Common myeloid progenitor, CD34-positive (primary cell): ENCODE measurements at regions not wholly inside any gene's neighbourhood (a gene's known extent, or its start where the extent isn't known, plus 50 kb on each side); places are given as distances from the start of the nearest gene placed in this dataset.

Source experiments
- CTCF ChIA-PET: fragments of 350-600 bp; sonication (Branson Sonifier 250); formaldehyde crosslinking; loops from one replicate; lab custom pipeline; 2021; ENCODE audit warnings: antibody characterized with exemption; lab: Charles Lee
- POLR2A ChIA-PET: fragments of 350-600 bp; sonication (Branson Sonifier 250); formaldehyde crosslinking; loops from one replicate; lab custom pipeline; 2021; ENCODE audit warnings: antibody characterized with exemption; lab: Charles Lee
- DNase-seq, 3 donors: peaks; one replicate each; pipeline versions ENCODE4 v3.0.0 to v3.0.0-alpha.2; 2013
- H3K27ac ChIP-seq, 2 experiments: 1 replicate in 1 of 2; 2 replicates in 1 of 2; pipeline ENCODE4 v1.7.0; 2013; ENCODE audit warnings: inconsistent platforms in 2 of 2, low read length in 2 of 2, mild to moderate bottlenecking in 2 of 2, low read depth in 1 of 2, moderate library complexity in 1 of 2; ENCODE audit not compliant: severe bottlenecking in 2 of 2, insufficient read depth in 1 of 2, poor library complexity in 1 of 2
- H3K27me3 ChIP-seq, 5 experiments: replicated peaks in 2 of 5; 1 replicate in 3 of 5; 2 replicates in 2 of 5; pipeline versions ENCODE4 v1.6.1 to v1.7.0; 2013; ENCODE audit warnings: low read length in 4 of 5, mild to moderate bottlenecking in 2 of 5, moderate library complexity in 2 of 5, inconsistent platforms in 1 of 5; ENCODE audit not compliant: insufficient read depth in 5 of 5, control insufficient read depth in 4 of 5
- H3K36me3 ChIP-seq, 4 experiments: 1 replicate in 2 of 4; 2 replicates in 2 of 4; pipeline versions ENCODE4 v1.6.1 to v1.7.0; 2013; ENCODE audit warnings: low read length in 3 of 4, control low read depth in 1 of 4, mild to moderate bottlenecking in 1 of 4; ENCODE audit not compliant: control insufficient read depth in 4 of 4, insufficient read depth in 4 of 4
- H3K4me1 ChIP-seq, 4 experiments: 1 replicate in 3 of 4; 2 replicates in 1 of 4; pipeline versions ENCODE4 v1.6.1 to v1.7.1; 2013; ENCODE audit warnings: low read length in 3 of 4, mild to moderate bottlenecking in 3 of 4, control low read depth in 1 of 4, inconsistent platforms in 1 of 4, moderate library complexity in 1 of 4; ENCODE audit not compliant: control insufficient read depth in 4 of 4, insufficient read depth in 4 of 4; ENCODE audit errors: control extremely low read depth in 1 of 4
- H3K4me3 ChIP-seq, 7 experiments: 1 replicate in 4 of 7; 2 replicates in 3 of 7; pipeline versions ENCODE4 v1.5.1 to v1.7.0; 2013; ENCODE audit warnings: mild to moderate bottlenecking in 7 of 7, low read length in 6 of 7, moderate library complexity in 6 of 7, inconsistent platforms in 2 of 7, low read depth in 2 of 7, control low read depth in 1 of 7; ENCODE audit not compliant: insufficient read depth in 4 of 7, control insufficient read depth in 1 of 7; ENCODE audit errors: extremely low read depth in 1 of 7
- H3K9me3 ChIP-seq, 5 experiments: 1 replicate in 4 of 5; 2 replicates in 1 of 5; pipeline versions ENCODE4 v1.6.1 to v1.7.1; 2013; ENCODE audit warnings: low read length in 4 of 5, mild to moderate bottlenecking in 2 of 5, inconsistent platforms in 1 of 5, low read depth in 1 of 5, moderate library complexity in 1 of 5; ENCODE audit not compliant: control insufficient read depth in 4 of 5, insufficient read depth in 2 of 5; ENCODE audit errors: control extremely low read depth in 1 of 5
- WGBS: methylation state at CpG from one replicate; pipeline ENCODE4 v1.1.5; 2013; ENCODE audit not compliant: insufficient coverage; 5-methylcytosine and 5-hydroxymethylcytosine counted together

GRCh38 chr15:27702581-27702980 lies 396.5 kb downstream of the OCA2 start:
- no peak for DNase-seq
- Histone ChIP-seq H3K4me3 (no peak overlapping the region), H3K36me3 (no peaks in the 10 kb centered on the region), H3K9me3 (peaks cover 0 to 2% (median 0%) of the 10 kb centered on the region in 5 experiments), H3K27ac (no peak overlapping the region), H3K4me1 (no peaks in the 10 kb centered on the region), H3K27me3 (no peaks in the 10 kb centered on the region)
- ChIA-PET POLR2A (no interaction called here), CTCF (no interaction called here)
- no CpG with 5 or more reads among the region's 4 CpGs for WGBS

- Histone ChIP-seq H3K9me3 (peaks cover 0 to 2% (median 0%) of the 10 kb centered on the region in 5 experiments), H3K4me3 (no peak overlapping the region), H3K27me3 (no peaks in the 10 kb centered on the region), H3K27ac (no peak overlapping the region), H3K36me3 (no peaks in the 10 kb centered on the region), H3K4me1 (no peaks in the 10 kb centered on the region)
- CTCF ChIA-PET, result no interaction called here
- no peak for DNase-seq
- POLR2A ChIA-PET, result no interaction called here
- WGBS, result 96% methylated on average over 11 of the region's 11 CpGs
These were observed 397.2 kb downstream of the OCA2 start for GRCh38 chr15:27701956-27702355.

GRCh38 chr15:27701014-27701413 lies 398.1 kb downstream of the OCA2 start:
- no CpG with 5 or more reads among the region's 3 CpGs for WGBS
- ChIA-PET POLR2A (no interaction called here), CTCF (no interaction called here)
- H3K4me1 ChIP-seq, result no peaks in the 10 kb centered on the region
- no peaks in the 10 kb centered on the region for H3K27me3 ChIP-seq
- H3K27ac ChIP-seq, result no peak overlapping the region
- DNase-seq, result no peak
- H3K9me3 ChIP-seq, result peaks cover 0 to 2% (median 0%) of the 10 kb centered on the region in 5 experiments
- no peak overlapping the region for H3K4me3 ChIP-seq
- H3K36me3 ChIP-seq, result no peaks in the 10 kb centered on the region

GRCh38 chr15:27699699-27700098 lies 399.4 kb downstream of the OCA2 start:
- no peaks in the 10 kb centered on the region for H3K4me1 ChIP-seq
- ChIA-PET POLR2A (no interaction called here), CTCF (no interaction called here)
- H3K9me3 ChIP-seq, result no peaks in the 10 kb centered on the region
- no peaks in the 10 kb centered on the region for H3K36me3 ChIP-seq
- no peak for DNase-seq
- no peak overlapping the region for H3K27ac ChIP-seq
- H3K27me3 ChIP-seq, result no peaks in the 10 kb centered on the region
- WGBS, result 98% methylated on average over 4 of the region's 4 CpGs
- H3K4me3 ChIP-seq, result no peak overlapping the region

GRCh38 chr15:27696530-27696929 lies 402.6 kb downstream of the OCA2 start:
- ChIA-PET CTCF (no interaction called here), POLR2A (no interaction called here)
- 78% methylated on average over 4 of the region's 4 CpGs for WGBS
- Histone ChIP-seq H3K4me1 (no peaks in the 10 kb centered on the region), H3K27me3 (no peaks in the 10 kb centered on the region), H3K27ac (no peak overlapping the region), H3K9me3 (no peaks in the 10 kb centered on the region), H3K4me3 (no peak overlapping the region), H3K36me3 (no peaks in the 10 kb centered on the region)
- DNase-seq, result no peak

- 100% methylated on average over 1 of the region's 2 CpGs for WGBS
- H3K27me3 ChIP-seq, result no peaks in the 10 kb centered on the region
- POLR2A ChIA-PET, result no interaction called here
These were observed 403.4 kb downstream of the OCA2 start for GRCh38 chr15:27695726-27696125.

GRCh38 chr15:27694506-27695087 lies 404.5 kb downstream of the OCA2 start:
- WGBS, result 78% methylated on average over 4 of the region's 6 CpGs
- POLR2A ChIA-PET, result no interaction called here

More at GRCh38 chr15:27695726-27696125, 403.4 kb downstream of the OCA2 start:
- Histone ChIP-seq H3K4me1 (no peaks in the 10 kb centered on the region), H3K9me3 (no peaks in the 10 kb centered on the region), H3K36me3 (no peaks in the 10 kb centered on the region), H3K4me3 (no peak overlapping the region), H3K27ac (no peak overlapping the region)
- no peak for DNase-seq
- CTCF ChIA-PET, result no interaction called here

More at GRCh38 chr15:27694506-27695087, 404.5 kb downstream of the OCA2 start:
- no peak overlapping the region for H3K4me3 ChIP-seq
- no peaks in the 10 kb centered on the region for H3K9me3 ChIP-seq
- CTCF ChIA-PET, result no interaction called here
- no peak for DNase-seq
- H3K4me1 ChIP-seq, result no peaks in the 10 kb centered on the region
- H3K36me3 ChIP-seq, result no peaks in the 10 kb centered on the region
- H3K27me3 ChIP-seq, result no peaks in the 10 kb centered on the region
- H3K27ac ChIP-seq, result no peak overlapping the region
